RKO (cell line): ENCODE measurements at regions not wholly inside any gene's neighbourhood (a gene's known extent, or its start where the extent isn't known, plus 50 kb on each side); places are given as distances from the start of the nearest gene placed in this dataset.

Experiments used
- DNase-seq: peaks from one replicate; pipeline ENCODE4 v3.0.0-alpha.2; 2016; ENCODE audit warnings: low spot score

DNA sequence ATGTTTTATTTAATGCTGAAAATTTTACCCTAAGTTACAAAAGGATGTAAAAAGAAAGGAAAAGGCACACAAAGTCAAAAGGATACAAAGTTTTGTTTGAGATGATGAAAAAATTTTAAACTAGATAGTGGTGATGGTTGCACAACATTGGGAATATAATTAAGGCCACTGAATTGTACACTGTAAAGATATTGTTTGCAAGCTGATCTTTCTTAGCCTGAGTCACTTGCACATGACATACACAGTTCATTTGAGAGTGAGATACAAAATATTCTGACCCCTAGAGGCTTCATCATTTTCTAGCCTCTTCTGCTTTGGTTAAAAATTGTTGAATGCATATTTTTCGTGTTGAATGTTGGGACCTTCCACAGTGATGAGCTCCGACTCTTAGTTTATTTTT lies 462.6 kb downstream of the HDGFL1 start:
- no peak for DNase-seq

DNA sequence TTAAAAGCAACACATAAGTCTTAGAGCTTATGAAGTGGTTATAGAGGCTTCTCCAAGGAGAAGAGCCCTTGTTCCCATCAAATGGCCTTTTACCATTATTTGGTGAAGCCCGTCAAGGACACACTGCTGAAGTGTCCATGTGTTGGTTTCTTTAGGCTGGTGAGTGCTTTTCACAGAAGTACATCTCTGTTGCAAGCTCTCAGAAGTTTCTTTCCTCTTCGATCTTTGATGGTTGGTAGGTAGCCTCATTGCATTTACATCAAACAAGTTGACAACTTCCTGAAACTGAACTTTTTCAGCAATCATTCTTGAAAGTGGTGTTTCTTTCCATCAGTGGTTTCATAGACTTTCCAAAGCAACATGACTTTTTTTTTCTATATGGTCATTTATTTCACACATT lies 465.6 kb downstream of the HDGFL1 start:
- DNase-seq, result no peak

GRCh38 chr6:23036406-23036983 lies 467.1 kb downstream of the HDGFL1 start:
- no peak for DNase-seq

DNA sequence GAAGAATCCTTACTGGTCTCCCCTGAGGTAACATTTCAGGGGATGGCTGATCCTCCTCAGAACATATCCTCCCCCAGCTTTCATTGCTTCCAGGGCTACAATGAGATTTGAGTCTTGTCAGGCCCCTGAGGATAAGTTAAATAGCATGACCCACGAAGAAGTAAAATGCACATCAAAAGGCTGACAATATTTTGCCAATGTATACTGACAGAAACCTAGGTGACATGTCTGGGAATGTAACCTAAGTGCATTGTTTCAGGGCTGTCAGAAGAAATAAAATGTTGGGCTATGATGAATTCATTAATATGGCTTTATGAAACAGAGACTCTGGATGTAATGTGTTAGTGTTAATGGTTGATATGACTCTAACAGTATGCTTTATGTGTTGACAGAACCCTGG lies 471.5 kb downstream of the HDGFL1 start:
- DNase-seq, result no peak

GRCh38 chr6:23045280-23045679 lies 475.9 kb downstream of the HDGFL1 start:
- DNase-seq, result no peak

DNA sequence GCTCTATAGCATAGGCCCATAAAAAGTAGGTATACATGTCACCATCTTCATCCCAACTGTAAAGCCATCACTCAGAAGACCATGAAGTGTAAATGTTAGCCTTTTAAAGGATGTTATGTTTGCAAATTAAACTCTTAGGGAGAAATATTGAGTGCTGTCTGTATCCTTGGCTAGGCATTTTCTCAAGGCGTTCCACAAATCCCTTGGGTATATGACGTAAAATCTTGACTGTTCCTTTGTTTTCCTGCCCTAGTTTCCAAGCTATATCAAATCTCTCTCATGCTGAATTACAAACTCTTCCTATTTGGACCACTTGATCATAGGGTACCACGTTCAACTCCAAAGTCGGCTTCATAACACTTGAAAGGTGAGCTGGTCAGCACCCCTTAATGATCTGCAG lies 486.2 kb downstream of the HDGFL1 start:
- DNase-seq, result no peak

DNA sequence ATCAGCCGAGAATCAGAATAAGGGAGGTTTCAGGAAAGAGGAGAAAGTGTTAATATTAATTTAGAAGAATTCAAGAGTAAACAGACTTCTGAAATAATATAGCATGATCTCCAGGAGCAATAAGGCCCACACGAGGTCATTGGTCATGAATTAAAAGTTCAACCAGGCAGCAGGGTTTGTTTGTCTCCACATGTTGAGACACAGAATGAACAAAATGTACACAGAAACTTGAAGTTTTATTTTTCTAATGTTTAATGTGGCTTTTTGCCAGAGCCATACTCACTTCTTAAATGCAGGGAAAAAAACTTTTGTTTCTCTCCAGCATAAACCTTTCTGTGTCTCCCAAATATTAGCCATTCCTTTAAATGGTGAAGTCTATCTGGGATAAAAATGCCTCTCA lies 504.5 kb downstream of the HDGFL1 start:
- DNase-seq, result no peak

GRCh38 chr6:23077772-23078171 lies 508.4 kb downstream of the HDGFL1 start:
- no peak for DNase-seq

DNA sequence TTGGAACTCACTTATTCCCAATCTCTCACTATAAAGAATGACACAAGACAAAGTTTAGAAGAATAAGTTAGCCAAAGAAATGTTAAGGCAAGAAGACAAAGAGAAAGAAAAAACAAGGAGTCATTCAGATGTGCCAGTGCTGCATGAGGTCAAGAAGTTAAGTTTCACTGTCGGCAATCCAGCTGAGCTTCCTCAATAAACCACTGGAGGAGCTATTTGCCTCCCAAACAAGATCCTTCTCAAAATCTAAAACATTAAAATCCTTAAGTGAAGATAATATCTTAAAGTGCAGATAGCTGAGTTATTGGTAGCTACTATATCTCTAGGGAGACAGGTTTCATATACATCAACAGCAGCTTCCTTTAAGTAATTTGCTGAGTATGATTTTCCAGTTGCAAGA lies 512.3 kb downstream of the HDGFL1 start:
- no peak for DNase-seq

GRCh38 chr6:23086100-23086499 lies 516.7 kb downstream of the HDGFL1 start:
- no peak for DNase-seq

GRCh38 chr6:23087471-23087870 lies 518.1 kb downstream of the HDGFL1 start:
- DNase-seq, result no peak

DNA sequence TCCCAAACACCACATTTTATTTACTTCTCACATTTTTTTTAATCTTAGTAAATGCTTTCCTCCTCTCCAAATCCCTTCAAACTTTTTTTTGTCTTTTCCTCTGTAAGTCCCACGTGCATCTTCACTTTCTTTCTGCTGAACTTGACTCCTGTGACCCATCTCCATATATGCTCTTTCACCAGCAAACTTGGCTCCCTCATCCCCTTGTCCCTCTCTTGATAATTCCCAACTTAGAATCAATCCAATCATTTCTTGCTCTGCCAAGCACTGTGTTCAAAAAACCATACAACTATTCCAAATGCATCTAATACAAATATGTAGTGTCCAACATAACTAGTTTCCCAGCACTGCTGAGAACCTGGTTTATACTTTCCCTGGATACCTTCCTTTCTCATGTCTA lies 519.4 kb downstream of the HDGFL1 start:
- no peak for DNase-seq

- DNase-seq, result no peak
Observed at GRCh38 chr6:23089981-23090380, 520.6 kb downstream of the HDGFL1 start.

DNA sequence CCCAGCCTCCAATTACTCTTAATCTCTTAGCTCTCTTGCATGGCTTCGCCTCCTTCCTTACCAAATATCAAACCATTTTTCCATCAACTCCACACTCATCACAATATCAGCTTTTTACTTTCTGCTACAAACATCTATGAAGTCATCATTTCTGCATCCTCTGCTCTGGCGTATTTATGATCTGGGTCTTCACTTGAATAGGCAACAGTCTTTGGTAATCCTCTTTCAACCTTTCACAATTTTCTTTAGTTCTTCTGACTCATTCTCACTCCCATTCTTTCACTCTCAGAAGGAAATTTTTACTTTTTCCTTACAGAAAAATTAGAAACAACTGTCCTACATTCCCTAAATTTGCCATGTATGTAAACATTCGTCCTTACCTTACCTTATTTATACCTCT lies 522.4 kb downstream of the HDGFL1 start:
- DNase-seq, result no peak

- DNase-seq, result no peak
Observed at GRCh38 chr6:23096876-23097275, 527.5 kb downstream of the HDGFL1 start.

- no peak for DNase-seq
Observed at GRCh38 chr6:23097566-23097965, 528.2 kb downstream of the HDGFL1 start.

DNA sequence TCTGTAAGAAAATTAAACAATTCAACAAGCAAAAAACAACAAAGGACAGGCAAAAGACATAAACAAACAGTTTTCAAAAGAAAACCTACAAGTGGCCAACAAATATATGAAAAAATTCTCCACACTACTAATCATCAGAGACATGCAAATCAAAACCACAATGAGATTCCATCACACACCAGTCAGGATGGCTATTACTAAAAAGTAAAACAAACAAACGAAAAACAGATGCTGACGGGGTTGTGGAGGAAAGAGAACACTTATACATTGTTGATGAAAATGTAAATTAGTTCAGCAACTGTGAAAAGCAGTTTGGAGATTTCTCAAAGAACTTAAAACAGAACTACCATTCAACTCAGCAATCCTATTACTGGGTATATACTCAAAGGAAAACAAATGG lies 537.6 kb downstream of the HDGFL1 start:
- DNase-seq, result no peak

DNA sequence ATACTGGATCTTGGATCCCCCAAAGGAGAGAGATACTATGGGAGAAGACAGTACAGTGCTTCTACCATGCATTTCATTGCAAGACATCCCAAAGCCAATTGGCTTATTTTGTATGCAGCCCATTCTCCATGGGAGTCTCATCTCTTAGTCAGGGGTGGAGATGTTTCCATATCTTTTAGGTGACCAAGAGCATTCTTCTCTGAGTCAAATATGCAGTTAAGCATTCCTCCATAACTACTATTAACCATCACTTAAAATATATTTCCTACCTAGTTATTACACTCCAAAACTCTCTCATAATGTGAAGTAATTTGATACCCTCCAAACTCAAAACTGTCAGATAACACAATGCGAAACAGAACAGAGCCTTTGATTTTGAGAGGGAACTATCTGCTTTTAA lies 542.6 kb downstream of the HDGFL1 start:
- no peak for DNase-seq

- DNase-seq, result no peak
Observed at GRCh38 chr6:23114812-23115504, 545.6 kb downstream of the HDGFL1 start.

- DNase-seq, result no peak
Observed at GRCh38 chr6:23137611-23138010, 568.2 kb downstream of the HDGFL1 start.

- DNase-seq, result no peak
Observed at GRCh38 chr6:23140871-23141270, 571.5 kb downstream of the HDGFL1 start.

GRCh38 chr6:23145781-23146180 lies 576.4 kb downstream of the HDGFL1 start:
- DNase-seq, result no peak

DNA sequence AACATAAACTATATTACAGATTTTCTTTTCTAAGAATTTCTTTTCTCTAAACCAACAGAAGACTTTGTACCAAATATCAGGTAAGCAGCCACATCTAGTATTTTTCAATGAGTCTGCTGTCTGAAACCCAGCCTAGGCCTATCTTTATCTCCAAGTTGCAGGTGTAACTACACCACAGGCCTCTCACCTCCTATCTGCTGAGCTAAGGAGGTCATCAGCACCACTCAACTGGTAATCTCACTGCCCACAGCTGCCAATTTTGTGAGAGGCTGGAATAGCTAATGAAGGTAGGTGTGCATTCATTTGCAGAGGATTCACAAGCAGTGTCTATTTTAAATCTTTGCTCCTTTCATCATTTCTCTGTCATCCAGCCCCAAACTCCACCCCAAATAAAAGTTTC lies 584.8 kb downstream of the HDGFL1 start:
- DNase-seq, result no peak

DNA sequence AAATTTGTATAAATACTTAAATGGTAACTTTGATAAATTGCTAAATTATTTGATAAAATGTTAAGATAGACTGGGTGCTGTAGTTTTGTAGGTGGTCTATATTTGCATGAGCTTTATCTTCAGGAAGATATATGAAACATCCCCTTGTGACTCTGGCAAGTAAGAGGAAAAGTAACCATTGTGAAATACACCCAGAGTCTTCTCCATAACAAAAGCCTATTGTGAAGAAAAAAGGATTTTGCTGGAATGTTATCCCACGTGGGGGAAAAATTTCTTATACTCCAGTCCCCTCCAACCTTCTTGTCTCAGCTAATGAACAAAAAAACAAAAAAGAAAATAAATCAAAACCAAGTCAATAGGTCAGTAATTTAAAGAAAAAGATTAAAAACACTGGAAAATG lies 600.7 kb downstream of the HDGFL1 start:
- DNase-seq, result no peak
